Esophagus squamous epithelium (tissue), 5 donors: ENCODE measurements at regions not wholly inside any gene's neighbourhood (a gene's known extent, or its start where the extent isn't known, plus 50 kb on each side); places are given as distances from the start of the nearest gene placed in this dataset.

Experiments
- DNase-seq: peaks from one replicate; lab custom pipeline; 2025; lab: John Stamatoyannopoulos, UW
- H3K27ac ChIP-seq, 4 donors: fragments of 200-600 bp; sonication (generic); one replicate each; pipeline ENCODE4 v1.5.1; 2016 to 2019; ENCODE audit warnings: mild to moderate bottlenecking in 1 of 4
- H3K27me3 ChIP-seq, 4 donors: fragments of 200-600 bp; sonication (generic); 1 replicate in 3 of 4; 2 replicates in 1 of 4; pipeline versions ENCODE4 v1.5.1 to v1.6.0; 2017 to 2021; ENCODE audit warnings: antibody characterized with exemption in 1 of 4
- H3K36me3 ChIP-seq, 3 donors: fragments of 200-600 bp; sonication (generic); one replicate each; pipeline ENCODE4 v1.5.1; 2016 to 2019
- H3K4me1 ChIP-seq, 3 donors: fragments of 200-600 bp; sonication (generic); one replicate each; pipeline ENCODE4 v1.5.1; 2017 to 2019
- H3K4me3 ChIP-seq, 4 donors: fragments of 200-600 bp; sonication (generic); 1 replicate in 3 of 4; 2 replicates in 1 of 4; pipeline ENCODE4 v1.5.1; 2016 to 2019; ENCODE audit warnings: mild to moderate bottlenecking in 2 of 4, moderate library complexity in 1 of 4
- H3K9me3 ChIP-seq, 3 donors: fragments of 200-600 bp; sonication (generic); one replicate each; pipeline ENCODE4 v1.5.1; 2016 to 2019
- CTCF ChIP-seq, 6 experiments: fragments of 450-650 bp in 4 of 6; fragments of 200-600 bp in 2 of 6; sonication (generic) in 2 of 6; IDR thresholded peaks; one replicate each; pipeline ENCODE4 v1.5.1; 2016 to 2019; ENCODE audit warnings: antibody characterized with exemption in 6 of 6, mild to moderate bottlenecking in 4 of 6, moderate library complexity in 4 of 6
- POLR2A ChIP-seq, 4 donors: fragments of 450-650 bp; IDR thresholded peaks; one replicate each; pipeline ENCODE4 v1.6.1; 2017; ENCODE audit warnings: antibody characterized with exemption in 4 of 4, mild to moderate bottlenecking in 4 of 4, moderate library complexity in 3 of 4
- WGBS, 2 donors: methylation state at CpG; one replicate each; pipeline ENCODE4 v1.1.5; 2018; 5-methylcytosine and 5-hydroxymethylcytosine counted together
- intact Hi-C: fragments of 100-400 bp; cut with DNase I; formaldehyde crosslinking; loops from one replicate; pipeline ENCODE4 v1.15.0; 2022
- donor health status: DM: yes; HTN: yes; CAD: no.

- Histone ChIP-seq H3K36me3 (no peaks in the 10 kb centered on the region), H3K4me1 (peaks cover 0 to 25% (median 9%) of the 10 kb centered on the region in 3 donors), H3K27ac (peak overlapping the region in 1 of 4 donors; percentile 30), H3K9me3 (no peaks in the 10 kb centered on the region), H3K4me3 (no peak overlapping the region), H3K27me3 (no peaks in the 10 kb centered on the region)
- DNase-seq, result no peak
- intact Hi-C loops, result no loop called here
- TF ChIP-seq CTCF (IDR thresholded peaks at IDR 0.05) (no peak), POLR2A (IDR thresholded peaks at IDR 0.05) (no peak)
Measured at GRCh38 chr17:31746884-31747495, 112.1 kb downstream of the COPRS start.

- intact Hi-C loops, result no loop called here
- Histone ChIP-seq H3K27ac (peak overlapping the region in 2 of 4 donors; percentile 4 to 30), H3K9me3 (no peaks in the 10 kb centered on the region), H3K4me1 (peaks cover 0 to 25% (median 9%) of the 10 kb centered on the region in 3 donors), H3K4me3 (no peak overlapping the region), H3K36me3 (no peaks in the 10 kb centered on the region), H3K27me3 (no peaks in the 10 kb centered on the region)
- no peak for DNase-seq
- 59 to 78% methylated on average over 6 to 7 of the region's 8 CpGs for WGBS, 2 donors
- TF ChIP-seq CTCF (IDR thresholded peaks at IDR 0.05) (no peak), POLR2A (IDR thresholded peaks at IDR 0.05) (no peak)
Measured at GRCh38 chr17:31745964-31746600, 113.0 kb downstream of the COPRS start.

- H3K27me3 ChIP-seq, result no peaks in the 10 kb centered on the region
- H3K9me3 ChIP-seq, result no peaks in the 10 kb centered on the region
- no peaks in the 10 kb centered on the region for H3K36me3 ChIP-seq
- no peak for TF ChIP-seq POLR2A (IDR thresholded peaks at IDR 0.05)
- TF ChIP-seq CTCF (IDR thresholded peaks at IDR 0.05), result no peak
- intact Hi-C loops, result no loop called here
- peaks cover 0 to 33% (median 9%) of the 10 kb centered on the region in 3 donors for H3K4me1 ChIP-seq
- H3K27ac ChIP-seq, result peak overlapping the region in 1 of 4 donors; percentile 9
- WGBS, 2 donors, result 31 to 40% methylated on average over 3 of the region's 3 CpGs
- DNase-seq, result no peak
- H3K4me3 ChIP-seq, result no peak overlapping the region
Measured at GRCh38 chr17:31744511-31744951, 114.5 kb downstream of the COPRS start.

- Histone ChIP-seq H3K4me3 (no peak overlapping the region), H3K27ac (peak overlapping the region in 1 of 4 donors; percentile 29), H3K27me3 (no peaks in the 10 kb centered on the region), H3K4me1 (peaks cover 0 to 33% (median 9%) of the 10 kb centered on the region in 3 donors), H3K36me3 (no peaks in the 10 kb centered on the region), H3K9me3 (no peaks in the 10 kb centered on the region)
- TF ChIP-seq POLR2A (IDR thresholded peaks at IDR 0.05) (no peak), CTCF (IDR thresholded peaks at IDR 0.05) (no peak)
- WGBS, 2 donors, result 23 to 28% methylated on average over 2 of the region's 2 CpGs
- DNase-seq, result no peak
- intact Hi-C loops, result no loop called here
Measured at GRCh38 chr17:31743797-31744196, 115.2 kb downstream of the COPRS start.

GRCh38 chr17:31741371-31741770 lies 117.7 kb downstream of the COPRS start:
- H3K4me1 ChIP-seq, result peaks cover 0 to 33% (median 9%) of the 10 kb centered on the region in 3 donors
- TF ChIP-seq POLR2A (IDR thresholded peaks at IDR 0.05), result no peak
- no peak for TF ChIP-seq CTCF (IDR thresholded peaks at IDR 0.05)
- DNase-seq, result no peak
- intact Hi-C loops, result no loop called here
- no peaks in the 10 kb centered on the region for H3K36me3 ChIP-seq
- H3K9me3 ChIP-seq, result no peaks in the 10 kb centered on the region
- no peaks in the 10 kb centered on the region for H3K27me3 ChIP-seq
- no peak overlapping the region for H3K27ac ChIP-seq
- H3K4me3 ChIP-seq, result no peak overlapping the region
- 75 to 89% methylated on average over 2 to 3 of the region's 3 CpGs for WGBS, 2 donors
